ENCODE measurements at regions not wholly inside any gene's neighbourhood (a gene's known extent, or its start where the extent isn't known, plus 50 kb on each side); places are given as distances from the start of the nearest gene placed in this dataset.

GRCh38 chr5:18495157-18495556, 860.9 kb downstream of the TAF11L14 start:
- no peaks in the 10 kb centered on the region for H3K9me3 ChIP-seq (ENCODE audit: control insufficient read depth in 2 of 2, insufficient read depth in 1 of 2, low read depth in 1 of 2, low read length in 1 of 2)
- WGBS, 2 donors, result 76 to 85% methylated on average over 1 of the region's 1 CpG
- H3K27ac ChIP-seq (ENCODE audit: low read depth in 2 of 2, low read length in 1 of 2), result no peak overlapping the region
- no peaks in the 10 kb centered on the region for H3K27me3 ChIP-seq (ENCODE audit: control insufficient read depth in 1 of 2, insufficient read depth in 2 of 2, low read length in 2 of 2)
- H3K4me3 ChIP-seq (ENCODE audit: low read depth in 1 of 2, low read length in 2 of 2), result no peak overlapping the region
- no peaks in the 10 kb centered on the region for H3K4me1 ChIP-seq (ENCODE audit: control insufficient read depth in 2 of 2, insufficient read depth in 2 of 2, low read length in 1 of 2)
- H3K36me3 ChIP-seq (ENCODE audit: control insufficient read depth in 2 of 2, insufficient read depth in 2 of 2, low read length in 1 of 2), result no peaks in the 10 kb centered on the region

- no peak overlapping the region for H3K27ac ChIP-seq (ENCODE audit: low read depth in 2 of 2, low read length in 1 of 2)
- H3K4me1 ChIP-seq (ENCODE audit: control insufficient read depth in 2 of 2, insufficient read depth in 2 of 2, low read length in 1 of 2), result no peaks in the 10 kb centered on the region
- no peaks in the 10 kb centered on the region for H3K27me3 ChIP-seq (ENCODE audit: control insufficient read depth in 1 of 2, insufficient read depth in 2 of 2, low read length in 2 of 2)
- H3K9me3 ChIP-seq (ENCODE audit: control insufficient read depth in 2 of 2, insufficient read depth in 1 of 2, low read depth in 1 of 2, low read length in 1 of 2), result no peaks in the 10 kb centered on the region
- no peaks in the 10 kb centered on the region for H3K36me3 ChIP-seq (ENCODE audit: control insufficient read depth in 2 of 2, insufficient read depth in 2 of 2, low read length in 1 of 2)
- no peak overlapping the region for H3K4me3 ChIP-seq (ENCODE audit: low read depth in 1 of 2, low read length in 2 of 2)
These were observed 861.8 kb downstream of the TAF11L14 start for GRCh38 chr5:18496041-18496440.

DNA sequence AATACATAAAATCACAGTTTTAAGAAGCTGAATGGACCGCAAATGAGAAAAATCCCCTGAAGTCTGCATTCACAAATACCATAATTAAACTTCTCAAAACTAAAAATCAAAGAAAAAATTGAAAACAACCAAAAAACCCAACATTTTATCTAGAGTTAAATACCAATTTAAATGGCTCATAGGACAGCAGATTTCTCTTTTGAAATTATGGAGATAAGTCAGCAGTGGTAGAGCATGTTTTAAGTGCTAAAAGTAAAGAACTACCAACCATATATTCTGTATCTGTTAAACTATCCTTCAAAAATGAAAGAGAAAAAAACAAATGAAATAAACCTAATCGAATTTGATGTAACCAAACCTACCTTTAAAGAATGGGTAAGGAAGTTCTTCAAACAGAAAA, 862.8 kb downstream of the TAF11L14 start:
- no peak overlapping the region for H3K4me3 ChIP-seq (ENCODE audit: low read depth in 1 of 2, low read length in 2 of 2)
- no peaks in the 10 kb centered on the region for H3K9me3 ChIP-seq (ENCODE audit: control insufficient read depth in 2 of 2, insufficient read depth in 1 of 2, low read depth in 1 of 2, low read length in 1 of 2)
- H3K27ac ChIP-seq (ENCODE audit: low read depth in 2 of 2, low read length in 1 of 2), result no peak overlapping the region
- 75 to 78% methylated on average over 2 of the region's 2 CpGs for WGBS, 2 donors
- no peaks in the 10 kb centered on the region for H3K36me3 ChIP-seq (ENCODE audit: control insufficient read depth in 2 of 2, insufficient read depth in 2 of 2, low read length in 1 of 2)
- H3K27me3 ChIP-seq (ENCODE audit: control insufficient read depth in 1 of 2, insufficient read depth in 2 of 2, low read length in 2 of 2), result no peaks in the 10 kb centered on the region
- H3K4me1 ChIP-seq (ENCODE audit: control insufficient read depth in 2 of 2, insufficient read depth in 2 of 2, low read length in 1 of 2), result no peaks in the 10 kb centered on the region

GRCh38 chr5:18503797-18504328, 869.6 kb downstream of the TAF11L14 start:
- Histone ChIP-seq H3K36me3 (ENCODE audit: control insufficient read depth in 2 of 2, insufficient read depth in 2 of 2, low read length in 1 of 2) (no peaks in the 10 kb centered on the region), H3K4me3 (ENCODE audit: low read depth in 1 of 2, low read length in 2 of 2) (no peak overlapping the region), H3K27me3 (ENCODE audit: control insufficient read depth in 1 of 2, insufficient read depth in 2 of 2, low read length in 2 of 2) (no peaks in the 10 kb centered on the region), H3K4me1 (ENCODE audit: control insufficient read depth in 2 of 2, insufficient read depth in 2 of 2, low read length in 1 of 2) (no peaks in the 10 kb centered on the region), H3K9me3 (ENCODE audit: control insufficient read depth in 2 of 2, insufficient read depth in 1 of 2, low read depth in 1 of 2, low read length in 1 of 2) (no peaks in the 10 kb centered on the region), H3K27ac (ENCODE audit: low read depth in 2 of 2, low read length in 1 of 2) (no peak overlapping the region)
- WGBS, 2 donors, result 84 to 89% methylated on average over 4 of the region's 4 CpGs

- Histone ChIP-seq H3K27me3 (ENCODE audit: control insufficient read depth in 1 of 2, insufficient read depth in 2 of 2, low read length in 2 of 2) (no peaks in the 10 kb centered on the region), H3K4me3 (ENCODE audit: low read depth in 1 of 2, low read length in 2 of 2) (no peak overlapping the region), H3K36me3 (ENCODE audit: control insufficient read depth in 2 of 2, insufficient read depth in 2 of 2, low read length in 1 of 2) (no peaks in the 10 kb centered on the region), H3K4me1 (ENCODE audit: control insufficient read depth in 2 of 2, insufficient read depth in 2 of 2, low read length in 1 of 2) (no peaks in the 10 kb centered on the region), H3K27ac (ENCODE audit: low read depth in 2 of 2, low read length in 1 of 2) (no peak overlapping the region), H3K9me3 (ENCODE audit: control insufficient read depth in 2 of 2, insufficient read depth in 1 of 2, low read depth in 1 of 2, low read length in 1 of 2) (no peaks in the 10 kb centered on the region)
- WGBS, 2 donors, result 72 to 73% methylated on average over 1 of the region's 1 CpG
These were observed 872.9 kb downstream of the TAF11L14 start for GRCh38 chr5:18507114-18507513.

DNA sequence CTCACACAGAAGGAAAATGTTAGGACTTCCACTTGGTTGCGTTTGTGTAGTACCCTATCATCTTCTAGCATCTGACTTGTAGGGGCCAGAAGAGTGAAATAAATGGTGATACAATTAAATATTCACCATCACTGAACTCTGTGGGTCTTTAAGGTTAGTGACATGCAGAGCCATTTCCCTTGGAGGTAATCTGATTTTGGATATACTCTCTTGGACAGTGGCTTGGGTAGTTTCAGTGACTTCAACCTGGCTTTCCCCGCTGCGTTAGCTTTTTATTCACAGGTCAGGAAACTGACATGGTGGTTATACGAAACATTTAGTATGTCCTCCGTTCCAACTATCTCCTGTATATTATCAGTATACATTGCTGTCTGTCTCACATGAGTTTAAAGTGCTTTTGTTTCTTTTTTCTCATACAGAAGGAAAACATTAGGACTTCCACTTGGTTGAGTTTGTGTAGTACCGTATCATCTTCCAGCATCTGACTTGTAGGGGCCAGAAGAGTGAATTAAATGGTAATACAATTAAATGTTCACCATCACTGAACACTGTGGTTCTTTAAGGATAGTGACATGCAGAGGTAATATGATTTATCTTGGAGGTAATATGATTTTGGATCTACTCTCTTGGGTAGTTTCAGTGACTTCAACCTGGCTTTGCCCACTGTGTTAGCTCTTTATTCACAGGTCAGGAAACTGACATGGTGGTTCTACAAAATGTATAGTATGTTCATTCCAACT, 883.6 kb downstream of the TAF11L14 start:
- WGBS, 2 donors, result 86 to 87% methylated on average over 6 of the region's 6 CpGs
- H3K4me3 ChIP-seq (ENCODE audit: low read depth in 1 of 2, low read length in 2 of 2), result no peak overlapping the region
- no peak overlapping the region for H3K27ac ChIP-seq (ENCODE audit: low read depth in 2 of 2, low read length in 1 of 2)
- no peaks in the 10 kb centered on the region for H3K4me1 ChIP-seq (ENCODE audit: control insufficient read depth in 2 of 2, insufficient read depth in 2 of 2, low read length in 1 of 2)
- no peaks in the 10 kb centered on the region for H3K36me3 ChIP-seq (ENCODE audit: control insufficient read depth in 2 of 2, insufficient read depth in 2 of 2, low read length in 1 of 2)
- H3K9me3 ChIP-seq (ENCODE audit: control insufficient read depth in 2 of 2, insufficient read depth in 1 of 2, low read depth in 1 of 2, low read length in 1 of 2), result no peaks in the 10 kb centered on the region
- no peaks in the 10 kb centered on the region for H3K27me3 ChIP-seq (ENCODE audit: control insufficient read depth in 1 of 2, insufficient read depth in 2 of 2, low read length in 2 of 2)

GRCh38 chr5:18523380-18523779, 889.1 kb downstream of the TAF11L14 start:
- no peak overlapping the region for H3K27ac ChIP-seq (ENCODE audit: low read depth in 2 of 2, low read length in 1 of 2)
- H3K9me3 ChIP-seq (ENCODE audit: control insufficient read depth in 2 of 2, insufficient read depth in 1 of 2, low read depth in 1 of 2, low read length in 1 of 2), result peaks cover 0 to 2% of the 10 kb centered on the region in 2 donors
- 58 to 60% methylated on average over 2 of the region's 2 CpGs for WGBS, 2 donors
- H3K4me1 ChIP-seq (ENCODE audit: control insufficient read depth in 2 of 2, insufficient read depth in 2 of 2, low read length in 1 of 2), result no peaks in the 10 kb centered on the region
- no peaks in the 10 kb centered on the region for H3K27me3 ChIP-seq (ENCODE audit: control insufficient read depth in 1 of 2, insufficient read depth in 2 of 2, low read length in 2 of 2)
- H3K4me3 ChIP-seq (ENCODE audit: low read depth in 1 of 2, low read length in 2 of 2), result no peak overlapping the region
- no peaks in the 10 kb centered on the region for H3K36me3 ChIP-seq (ENCODE audit: control insufficient read depth in 2 of 2, insufficient read depth in 2 of 2, low read length in 1 of 2)

DNA sequence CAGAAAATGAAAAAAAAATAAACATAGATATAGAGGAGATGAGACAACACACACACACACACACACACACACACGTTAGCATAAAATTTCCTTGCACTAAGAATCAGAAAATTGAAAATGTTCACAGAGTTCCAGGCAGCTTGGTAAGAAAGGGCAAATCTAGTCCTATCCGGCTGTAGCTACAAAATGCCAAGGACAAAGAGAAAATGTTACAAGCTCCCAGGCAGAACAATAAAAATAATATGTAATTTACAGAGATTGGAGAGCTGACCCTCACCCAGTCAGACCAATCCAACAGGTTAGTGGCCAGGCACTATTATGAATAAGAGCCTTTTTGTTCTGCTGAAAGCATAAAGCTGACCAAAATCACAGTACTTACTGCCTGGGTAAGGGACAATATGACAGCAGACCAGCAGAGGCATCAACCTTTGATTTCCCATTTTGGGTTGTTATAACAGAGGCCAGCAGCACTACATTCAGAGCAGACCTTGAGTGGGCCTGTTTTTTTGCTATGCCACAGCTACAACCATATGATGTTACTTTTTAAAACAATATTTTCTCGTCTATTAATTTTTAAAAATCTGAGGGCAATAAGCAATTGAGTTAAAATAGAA, 892.6 kb downstream of the TAF11L14 start:
- Histone ChIP-seq H3K36me3 (ENCODE audit: control insufficient read depth in 2 of 2, insufficient read depth in 2 of 2, low read length in 1 of 2) (no peaks in the 10 kb centered on the region), H3K9me3 (ENCODE audit: control insufficient read depth in 2 of 2, insufficient read depth in 1 of 2, low read depth in 1 of 2, low read length in 1 of 2) (peaks cover 0 to 2% of the 10 kb centered on the region in 2 donors), H3K27me3 (ENCODE audit: control insufficient read depth in 1 of 2, insufficient read depth in 2 of 2, low read length in 2 of 2) (no peaks in the 10 kb centered on the region), H3K27ac (ENCODE audit: low read depth in 2 of 2, low read length in 1 of 2) (no peak overlapping the region), H3K4me1 (ENCODE audit: control insufficient read depth in 2 of 2, insufficient read depth in 2 of 2, low read length in 1 of 2) (no peaks in the 10 kb centered on the region), H3K4me3 (ENCODE audit: low read depth in 1 of 2, low read length in 2 of 2) (no peak overlapping the region)
- WGBS, 2 donors, result 60 to 67% methylated on average over 3 of the region's 3 CpGs

DNA sequence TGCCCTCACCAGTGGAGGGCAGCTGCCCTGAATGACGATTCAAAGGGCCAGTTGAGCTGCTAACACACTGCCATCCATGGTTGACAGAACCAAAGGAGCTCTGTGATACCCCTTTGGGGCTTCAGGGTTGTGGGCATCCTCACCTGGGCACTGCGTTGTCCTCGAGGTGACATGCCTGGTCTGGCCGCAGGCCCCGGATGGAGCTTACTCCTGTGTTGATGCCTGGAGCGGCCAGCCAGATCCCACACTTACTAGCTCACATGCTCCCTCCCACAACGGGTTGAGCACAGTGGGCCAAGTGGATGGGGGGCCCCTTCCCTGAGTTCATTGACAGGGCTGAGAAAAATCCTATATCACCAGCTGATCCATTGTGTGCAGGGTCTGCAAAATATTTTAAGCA, 898.9 kb downstream of the TAF11L14 start:
- H3K4me3 ChIP-seq (ENCODE audit: low read depth in 1 of 2, low read length in 2 of 2), result no peak overlapping the region
- 74 to 81% methylated on average over 7 of the region's 7 CpGs for WGBS, 2 donors

DNA sequence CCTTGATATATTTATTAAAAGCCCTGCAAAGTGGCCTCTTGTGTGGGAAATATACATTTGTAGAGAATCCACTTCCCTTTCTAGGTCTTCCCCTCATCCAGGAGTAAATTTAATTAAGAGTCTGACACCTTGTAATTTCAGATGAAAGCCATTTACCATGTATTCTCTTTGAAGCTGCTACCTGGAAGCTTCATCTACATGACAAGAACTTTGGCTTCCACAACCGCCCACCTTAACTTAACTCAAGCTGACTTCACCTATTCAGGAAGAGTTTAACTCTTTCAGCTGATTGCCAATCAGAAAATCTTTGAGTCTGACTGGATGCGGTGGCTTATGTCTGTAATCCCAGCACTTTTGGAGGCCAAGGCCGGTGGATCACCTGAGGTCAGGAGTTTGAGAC, 899.9 kb downstream of the TAF11L14 start:
- no peak overlapping the region for H3K4me3 ChIP-seq (ENCODE audit: low read depth in 1 of 2, low read length in 2 of 2)
- no peak overlapping the region for H3K27ac ChIP-seq (ENCODE audit: low read depth in 2 of 2, low read length in 1 of 2)
- no peaks in the 10 kb centered on the region for H3K36me3 ChIP-seq (ENCODE audit: control insufficient read depth in 2 of 2, insufficient read depth in 2 of 2, low read length in 1 of 2)
- peaks cover 2 to 4% of the 10 kb centered on the region in 2 donors for H3K9me3 ChIP-seq (ENCODE audit: control insufficient read depth in 2 of 2, insufficient read depth in 1 of 2, low read depth in 1 of 2, low read length in 1 of 2)
- no peaks in the 10 kb centered on the region for H3K4me1 ChIP-seq (ENCODE audit: control insufficient read depth in 2 of 2, insufficient read depth in 2 of 2, low read length in 1 of 2)
- no peaks in the 10 kb centered on the region for H3K27me3 ChIP-seq (ENCODE audit: control insufficient read depth in 1 of 2, insufficient read depth in 2 of 2, low read length in 2 of 2)
- WGBS, 2 donors, result 75 to 79% methylated on average over 3 of the region's 3 CpGs

More for the DNA sequence above, 898.9 kb downstream of the TAF11L14 start:
- Histone ChIP-seq H3K4me1 (ENCODE audit: control insufficient read depth in 2 of 2, insufficient read depth in 2 of 2, low read length in 1 of 2) (no peaks in the 10 kb centered on the region), H3K27me3 (ENCODE audit: control insufficient read depth in 1 of 2, insufficient read depth in 2 of 2, low read length in 2 of 2) (no peaks in the 10 kb centered on the region), H3K36me3 (ENCODE audit: control insufficient read depth in 2 of 2, insufficient read depth in 2 of 2, low read length in 1 of 2) (no peaks in the 10 kb centered on the region), H3K27ac (ENCODE audit: low read depth in 2 of 2, low read length in 1 of 2) (no peak overlapping the region), H3K9me3 (ENCODE audit: control insufficient read depth in 2 of 2, insufficient read depth in 1 of 2, low read depth in 1 of 2, low read length in 1 of 2) (peaks cover 2 to 4% of the 10 kb centered on the region in 2 donors)

Measured in esophagus (tissue), 2 donors.